SW480 (cell line): ENCODE measurements at regions not wholly inside any gene's neighbourhood (a gene's known extent, or its start where the extent isn't known, plus 50 kb on each side); places are given as distances from the start of the nearest gene placed in this dataset.
"Not testable (repeated sequence)": the region's sequence is repeated elsewhere in the genome, so short reads cannot be mapped to it uniquely, and the experiment has no call there.

Experiments used
- DNase-seq: peaks from one replicate; pipeline ENCODE4 v3.0.0-alpha.2; 2016; ENCODE audit warnings: low spot score

GRCh38 chrX:150238632-150239382 is 124.3 kb upstream of the MAMLD1 start:
- no peak for DNase-seq

DNA sequence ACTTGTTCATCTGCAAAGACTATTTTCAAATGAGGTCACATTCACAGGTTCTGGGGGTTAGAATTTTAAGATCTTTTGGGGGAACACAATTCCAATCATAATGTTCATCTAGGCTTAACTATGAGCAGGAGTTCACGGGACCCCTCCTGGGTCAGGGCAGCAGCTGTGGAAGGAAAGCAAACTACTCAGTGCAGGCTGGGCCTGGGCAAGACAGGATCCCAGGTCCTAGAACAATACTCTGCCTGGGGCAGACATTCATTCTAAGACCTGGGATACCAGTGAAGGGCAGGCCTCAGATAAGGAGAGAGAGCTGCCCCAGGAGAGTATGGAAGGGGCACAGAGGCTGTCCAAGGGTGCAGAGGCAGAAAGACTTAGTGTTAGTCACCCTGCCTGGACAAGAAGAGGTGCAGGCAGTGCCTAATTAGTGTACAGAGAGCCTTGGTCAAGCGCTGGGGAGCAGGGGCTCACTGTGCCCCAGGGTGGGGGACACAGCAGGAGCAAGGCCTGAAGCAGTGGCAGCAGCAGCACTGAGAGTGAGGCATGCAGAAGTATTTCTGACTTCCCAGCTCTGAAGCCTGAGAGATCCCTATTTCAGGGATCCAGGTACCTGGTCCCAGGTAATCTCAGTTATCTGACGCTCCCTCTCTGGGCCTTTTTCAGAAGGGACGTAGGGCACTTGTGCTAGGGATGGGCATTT is 123.0 kb upstream of the MAMLD1 start:
- no peak for DNase-seq

DNA sequence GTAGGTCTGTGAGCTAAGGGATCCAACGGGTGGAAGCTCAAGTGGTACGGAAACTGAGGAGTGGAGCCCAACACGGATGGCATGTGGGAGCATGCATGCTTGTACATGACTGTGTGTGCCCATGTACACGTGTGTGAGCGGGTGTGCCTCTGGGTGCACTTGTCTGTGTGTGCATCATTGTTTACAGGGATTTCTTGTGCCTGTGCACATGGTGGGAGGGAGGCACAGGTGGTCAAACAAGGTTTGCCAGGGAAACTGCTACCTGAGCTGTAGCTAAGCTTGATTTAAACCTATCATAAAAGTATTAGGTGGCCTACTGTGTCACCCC is 122.5 kb upstream of the MAMLD1 start:
- no peak for DNase-seq

GRCh38 chrX:150253959-150254620 is 109.0 kb upstream of the MAMLD1 start:
- no peak for DNase-seq

DNA sequence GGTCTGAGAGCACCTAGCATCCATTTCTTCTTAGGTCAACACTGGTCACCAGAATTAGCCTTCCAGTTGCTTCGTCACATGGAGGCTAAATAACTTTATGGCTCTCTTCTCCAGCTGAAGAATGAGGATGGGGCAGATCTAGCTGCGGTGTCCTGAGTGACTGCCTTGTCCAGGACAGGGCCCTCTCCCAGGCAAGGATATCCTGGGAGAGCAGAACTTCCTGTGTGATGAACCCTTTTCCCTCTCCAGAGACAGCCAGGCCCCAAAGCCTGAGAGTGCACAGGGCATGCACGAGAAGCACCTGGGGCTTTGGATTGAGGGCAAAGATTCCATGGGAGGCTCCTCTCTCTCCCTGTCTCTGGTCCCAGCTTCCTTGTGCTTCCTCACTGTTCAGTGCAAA is 108.2 kb upstream of the MAMLD1 start:
- no peak for DNase-seq

DNA sequence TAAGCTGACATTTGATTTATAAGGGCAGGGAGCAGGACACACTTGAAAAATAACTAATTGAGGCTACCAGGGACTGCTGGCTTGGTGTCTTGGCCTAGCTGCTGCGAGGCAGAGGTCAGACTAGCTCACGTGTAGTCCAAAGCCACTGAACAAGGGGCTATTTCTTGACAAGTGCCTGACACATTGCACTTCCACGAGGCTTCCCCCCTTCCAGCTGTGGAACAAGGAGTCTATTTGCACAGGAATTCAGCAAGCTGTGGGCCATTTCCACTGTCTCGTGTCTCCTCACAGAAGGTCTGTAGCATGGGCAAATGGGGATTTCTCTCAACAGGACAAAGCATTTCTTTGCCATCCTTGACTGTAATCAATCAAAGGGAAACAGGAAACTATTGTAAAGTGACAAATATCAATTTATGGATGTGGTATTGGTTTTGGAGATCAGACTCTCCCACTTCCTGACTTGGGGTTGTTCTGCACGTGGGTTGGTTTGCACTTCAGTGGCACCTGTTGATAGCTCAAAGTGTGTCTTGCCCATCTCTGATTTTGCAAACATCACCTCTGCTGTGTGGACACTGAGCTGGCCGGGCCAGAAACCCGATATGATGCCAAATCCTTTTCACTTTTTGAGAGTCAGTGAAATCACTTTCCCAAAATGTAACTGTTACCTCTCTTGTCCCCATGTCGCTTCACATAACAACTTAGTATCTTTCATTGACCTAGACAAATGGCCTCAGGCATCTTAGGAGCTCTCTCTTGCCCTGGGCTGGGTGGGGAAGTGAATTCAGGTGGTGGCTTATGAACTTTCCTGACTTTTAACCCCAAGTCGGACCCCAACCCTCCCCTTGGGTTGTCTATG is 107.4 kb upstream of the MAMLD1 start:
- no peak for DNase-seq

GRCh38 chrX:150256297-150256650 is 106.8 kb upstream of the MAMLD1 start:
- no peak for DNase-seq

GRCh38 chrX:150257353-150258175 is 105.6 kb upstream of the MAMLD1 start:
- DNase-seq, result no peak

DNA sequence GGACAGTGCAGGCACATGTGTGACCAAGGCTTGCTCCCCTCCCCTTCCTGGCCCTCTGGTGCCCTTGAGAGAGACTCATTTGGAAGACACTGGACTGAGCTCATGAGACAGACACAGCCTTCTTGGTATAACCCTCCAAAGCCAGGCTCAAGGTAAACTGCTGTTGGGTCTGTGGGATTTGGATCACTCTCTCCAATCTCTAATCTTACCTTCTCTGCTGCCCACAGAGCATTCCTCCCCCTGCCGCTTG is 105.0 kb upstream of the MAMLD1 start:
- DNase-seq, result no peak

DNA sequence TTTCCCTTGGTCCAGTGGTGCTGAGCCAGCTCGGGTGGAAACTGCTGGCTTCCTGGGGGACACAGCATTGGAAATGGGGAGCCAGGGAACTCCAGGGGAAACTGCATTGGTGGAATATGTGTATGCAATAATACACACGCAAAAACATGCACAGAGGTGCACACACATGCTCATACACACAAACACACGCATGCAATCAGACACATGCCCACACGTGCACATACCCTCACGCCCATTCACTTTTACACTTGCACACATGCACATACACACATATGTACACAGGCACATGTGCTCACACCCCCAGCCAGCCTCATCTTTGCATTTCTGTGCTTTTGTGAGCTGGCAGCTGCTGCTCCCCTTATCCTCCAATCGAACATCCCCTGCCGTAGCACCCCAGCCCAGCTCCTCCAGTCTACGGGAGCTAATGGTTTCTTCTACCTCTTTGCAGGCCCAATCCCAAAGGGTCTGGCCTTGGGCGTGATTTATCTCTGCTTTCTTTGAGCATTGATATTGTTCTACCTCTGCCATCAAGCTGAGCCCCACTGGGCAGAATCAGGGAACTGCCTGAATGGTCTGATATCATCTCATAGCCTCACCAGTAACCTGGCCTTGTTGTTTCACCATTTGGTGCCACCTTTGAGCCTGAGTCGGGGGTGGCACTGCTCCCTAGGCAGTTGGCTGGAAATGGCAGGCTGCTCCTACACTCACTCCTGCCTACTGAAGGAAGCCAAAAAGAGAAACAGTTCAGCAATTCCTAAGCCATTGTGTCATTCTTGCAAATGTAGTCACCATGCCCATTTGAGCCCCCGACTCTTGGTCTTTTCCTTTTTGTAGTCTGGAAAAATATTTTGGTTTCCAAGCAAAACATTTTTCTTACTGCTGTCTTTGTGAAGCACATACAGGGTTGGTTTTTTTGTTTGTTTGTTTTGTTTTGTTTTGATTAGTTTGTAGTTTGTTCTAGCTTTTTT is 104.4 kb upstream of the MAMLD1 start:
- DNase-seq, result no peak

GRCh38 chrX:150262456-150262855 is 100.7 kb upstream of the MAMLD1 start:
- DNase-seq, result no peak

- DNase-seq, result no peak
These were observed 94.2 kb upstream of the MAMLD1 start for GRCh38 chrX:150268839-150269355.

GRCh38 chrX:150269605-150270254 is 93.4 kb upstream of the MAMLD1 start:
- peak; percentile 47 for DNase-seq

GRCh38 chrX:150270622-150271021 is 92.5 kb upstream of the MAMLD1 start:
- DNase-seq, result no peak

- not testable (repeated sequence) for DNase-seq
These were observed 89.4 kb upstream of the MAMLD1 start for GRCh38 chrX:150273575-150274294.

- DNase-seq, result no peak
These were observed 80.2 kb upstream of the MAMLD1 start for GRCh38 chrX:150282953-150283352.

DNA sequence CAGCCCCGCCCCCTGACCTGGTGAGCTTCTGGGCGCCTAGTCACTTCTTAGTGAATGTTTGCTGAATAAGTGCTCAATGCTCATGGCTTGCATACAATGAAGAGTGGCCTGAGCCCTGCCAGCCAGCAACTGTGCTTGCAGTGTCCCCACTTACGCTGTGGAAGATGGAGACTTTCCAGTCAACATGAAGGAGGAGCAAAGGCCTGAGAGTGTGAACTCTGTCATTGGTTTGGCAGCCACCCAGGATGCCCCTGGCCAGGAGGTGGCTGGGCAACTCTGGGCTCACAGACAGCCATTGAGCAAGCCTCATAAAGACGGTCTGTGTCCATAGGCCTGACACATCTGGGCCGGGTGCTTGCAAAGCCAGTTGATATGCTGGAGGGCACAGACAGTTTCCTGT is 72.1 kb upstream of the MAMLD1 start:
- no peak for DNase-seq

DNA sequence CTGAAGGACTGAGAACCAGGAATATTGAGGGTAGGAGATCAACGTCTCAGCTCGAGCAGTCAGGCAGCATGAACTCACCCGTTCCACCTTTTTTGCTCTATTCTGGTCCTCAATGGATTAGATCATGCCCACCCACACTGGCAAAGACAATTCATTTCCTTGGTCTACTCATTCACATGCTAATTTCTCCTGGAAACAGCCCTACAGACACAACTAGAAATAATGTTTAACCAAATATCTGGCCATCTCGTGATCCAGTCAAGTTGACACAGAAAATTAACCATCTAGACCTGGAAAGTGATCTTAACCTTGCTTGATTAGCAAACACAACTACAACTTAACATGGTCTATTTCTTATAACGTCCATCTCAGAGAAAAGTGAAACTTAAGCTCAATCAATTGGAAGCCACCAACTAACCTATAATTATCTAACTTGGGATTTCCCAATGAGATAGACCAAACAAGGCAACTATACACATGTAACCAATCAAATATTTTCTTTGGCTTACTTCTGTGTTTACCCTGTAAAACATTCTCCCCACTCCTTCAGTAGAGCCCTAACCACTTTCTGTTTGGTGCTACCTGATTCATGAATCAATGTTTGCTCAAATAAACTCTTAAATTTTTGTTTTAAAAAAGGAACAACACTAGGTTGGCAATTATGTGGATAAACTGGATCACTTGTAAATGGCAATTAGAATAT is 69.7 kb upstream of the MAMLD1 start:
- no peak for DNase-seq
